ENCODE measurements at regions not wholly inside any gene's neighbourhood (a gene's known extent, or its start where the extent isn't known, plus 50 kb on each side); places are given as distances from the start of the nearest gene placed in this dataset.

DNA sequence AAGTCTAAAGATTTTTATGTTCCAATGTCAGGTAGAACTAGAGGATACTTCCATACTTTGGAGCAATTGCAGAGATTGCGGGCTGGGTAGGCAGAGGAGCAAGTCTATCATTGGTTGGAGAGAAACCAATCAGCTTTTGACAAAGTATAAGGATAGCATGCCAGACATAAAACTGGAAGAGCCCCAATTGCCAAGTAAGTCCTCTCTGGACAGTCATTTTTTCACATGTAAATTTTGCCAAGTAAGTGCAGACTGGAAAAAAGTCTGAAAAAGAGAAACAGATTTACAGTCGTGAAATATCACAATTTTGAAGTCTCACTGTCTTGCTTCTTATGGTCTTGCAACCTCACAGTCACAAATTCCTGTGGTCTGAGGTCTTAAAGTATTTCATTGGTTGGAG is 131.4 kb upstream of the C21orf91 start (continued):
- no peak for TF ChIP-seq KIAA2018 (CRISPR knock-in tag; IDR thresholded peaks at IDR 0.05; ENCODE audit: borderline replicate concordance)
- no peak for TF ChIP-seq BHLHE40 (IDR thresholded peaks at IDR 0.05; ENCODE audit: low read length)
- TF ChIP-seq ATF1 (CRISPR knock-in tag; IDR thresholded peaks at IDR 0.05): no peak
- TF ChIP-seq PCBP2 (optimal IDR thresholded peaks at IDR 0.05; ENCODE audit: low read depth, low read length, poor library complexity, severe bottlenecking): no peak
- TF ChIP-seq NR2C2 (CRISPR knock-in tag; IDR thresholded peaks at IDR 0.05; ENCODE audit: borderline replicate concordance): no peak
- TF ChIP-seq RXRB (CRISPR knock-in tag; IDR thresholded peaks at IDR 0.05; ENCODE audit: borderline replicate concordance): no peak
- TF ChIP-seq SNAPC5 (CRISPR knock-in tag; IDR thresholded peaks at IDR 0.05; ENCODE audit: borderline replicate concordance): no peak
- no peak for TF ChIP-seq MED8 (CRISPR knock-in tag; IDR thresholded peaks at IDR 0.05; ENCODE audit: insufficient replicate concordance)
- no peak for TF ChIP-seq RNF2 (conservative IDR thresholded peaks at IDR 0.05; ENCODE audit: low read depth)
- no peak for TF ChIP-seq GMEB2 (CRISPR knock-in tag; IDR thresholded peaks at IDR 0.05; ENCODE audit: low read depth)
- TF ChIP-seq, protein P1, sequence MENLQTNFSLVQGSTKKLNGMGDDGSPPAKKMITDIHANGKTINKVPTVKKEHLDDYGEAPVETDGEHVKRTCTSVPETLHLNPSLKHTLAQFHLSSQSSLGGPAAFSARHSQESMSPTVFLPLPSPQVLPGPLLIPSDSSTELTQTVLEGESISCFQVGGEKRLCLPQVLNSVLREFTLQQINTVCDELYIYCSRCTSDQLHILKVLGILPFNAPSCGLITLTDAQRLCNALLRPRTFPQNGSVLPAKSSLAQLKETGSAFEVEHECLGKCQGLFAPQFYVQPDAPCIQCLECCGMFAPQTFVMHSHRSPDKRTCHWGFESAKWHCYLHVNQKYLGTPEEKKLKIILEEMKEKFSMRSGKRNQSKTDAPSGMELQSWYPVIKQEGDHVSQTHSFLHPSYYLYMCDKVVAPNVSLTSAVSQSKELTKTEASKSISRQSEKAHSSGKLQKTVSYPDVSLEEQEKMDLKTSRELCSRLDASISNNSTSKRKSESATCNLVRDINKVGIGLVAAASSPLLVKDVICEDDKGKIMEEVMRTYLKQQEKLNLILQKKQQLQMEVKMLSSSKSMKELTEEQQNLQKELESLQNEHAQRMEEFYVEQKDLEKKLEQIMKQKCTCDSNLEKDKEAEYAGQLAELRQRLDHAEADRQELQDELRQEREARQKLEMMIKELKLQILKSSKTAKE (CRISPR knock-in tag; IDR thresholded peaks at IDR 0.05; ENCODE audit: borderline replicate concordance): no peak
- no peak for TF ChIP-seq FOXP1 (IDR thresholded peaks at IDR 0.05)
- TF ChIP-seq FOXP1 (CRISPR knock-in tag; IDR thresholded peaks at IDR 0.05): no peak

Measured in HepG2 (cell line).